Transverse colon (tissue), 4 donors: ENCODE measurements at regions not wholly inside any gene's neighbourhood (a gene's known extent, or its start where the extent isn't known, plus 50 kb on each side); places are given as distances from the start of the nearest gene placed in this dataset.

ENCODE experiments used
- DNase-seq: peaks from one replicate; pipeline ENCODE4 v3.0.0-alpha.2; 2019
- H3K27ac ChIP-seq, 4 donors: fragments of 200-600 bp; sonication (generic); 2 replicates each; pipeline ENCODE4 v1.5.1; 2016 to 2018; ENCODE audit warnings: inconsistent platforms in 4 of 4
- H3K27me3 ChIP-seq: fragments of 200-600 bp; sonication (generic); 2 replicates; pipeline ENCODE4 v1.5.1; 2017; ENCODE audit warnings: inconsistent platforms
- H3K36me3 ChIP-seq, 4 donors: fragments of 200-600 bp; sonication (generic); 2 replicates each; pipeline ENCODE4 v1.5.1; 2017 to 2019; ENCODE audit warnings: inconsistent platforms in 4 of 4
- H3K4me1 ChIP-seq, 4 donors: fragments of 200-600 bp; sonication (generic); 2 replicates each; pipeline ENCODE4 v1.5.1; 2017 to 2020; ENCODE audit warnings: inconsistent platforms in 4 of 4
- H3K4me3 ChIP-seq, 4 donors: fragments of 200-600 bp; sonication (generic); 1 replicate in 1 of 4; 2 replicates in 3 of 4; pipeline versions ENCODE4 v1.5.1 to v1.6.1; 2017 to 2019; ENCODE audit warnings: inconsistent platforms in 4 of 4
- H3K9me3 ChIP-seq, 2 donors: fragments of 200-600 bp; sonication (generic); 2 replicates each; pipeline ENCODE4 v1.5.1; 2017 to 2019; ENCODE audit warnings: inconsistent platforms in 2 of 2
- EP300 ChIP-seq: sonication (generic); formaldehyde crosslinking; IDR thresholded peaks from one replicate; pipeline ENCODE4 v1.6.1; 2017; ENCODE audit warnings: antibody characterized with exemption, low read depth
- POLR2A ChIP-seq: fragments of 450-650 bp; IDR thresholded peaks from one replicate; pipeline ENCODE4 v1.6.1; 2016; ENCODE audit warnings: antibody characterized with exemption, mild to moderate bottlenecking, moderate library complexity
- POLR2AphosphoS5 ChIP-seq, 3 donors: sonication (generic); formaldehyde crosslinking; IDR thresholded peaks; one replicate each; pipeline ENCODE4 v1.6.1; 2016; ENCODE audit warnings: antibody characterized with exemption in 3 of 3
- WGBS, 2 donors: methylation state at CpG; one replicate each; pipeline ENCODE4 v1.1.5; 2018; ENCODE audit warnings: low coverage in 1 of 2; 5-methylcytosine and 5-hydroxymethylcytosine counted together
- in situ Hi-C, 4 donors: fragments of 200-750 bp; cut with MboI; loops; one replicate each; pipeline versions ENCODE4 v1.15.0 to v1.15.1; 2017; ENCODE audit warnings: low sequenced_read_pairs in 3 of 4, low pct_ligation_motif_present in 1 of 4, low pct_unique_long_range_greater_than_20kb in 1 of 4
- intact Hi-C: fragments of 100-400 bp; cut with DNase I; formaldehyde crosslinking; loops from one replicate; pipeline ENCODE4 v1.15.1; 2023; ENCODE audit warnings: low total_unique reads
- TF ChIP-seq, protein P1 (sequence below), 5 experiments: fragments of 200-600 bp in 3 of 5; fragments of 450-650 bp in 2 of 5; sonication (generic) in 3 of 5; IDR thresholded peaks; 1 replicate in 2 of 5; 2 replicates in 3 of 5; pipeline ENCODE4 v1.5.1; 2016 to 2017; ENCODE audit warnings: antibody characterized with exemption in 5 of 5, inconsistent platforms in 3 of 5, mild to moderate bottlenecking in 2 of 5, moderate library complexity in 1 of 5

DNA sequence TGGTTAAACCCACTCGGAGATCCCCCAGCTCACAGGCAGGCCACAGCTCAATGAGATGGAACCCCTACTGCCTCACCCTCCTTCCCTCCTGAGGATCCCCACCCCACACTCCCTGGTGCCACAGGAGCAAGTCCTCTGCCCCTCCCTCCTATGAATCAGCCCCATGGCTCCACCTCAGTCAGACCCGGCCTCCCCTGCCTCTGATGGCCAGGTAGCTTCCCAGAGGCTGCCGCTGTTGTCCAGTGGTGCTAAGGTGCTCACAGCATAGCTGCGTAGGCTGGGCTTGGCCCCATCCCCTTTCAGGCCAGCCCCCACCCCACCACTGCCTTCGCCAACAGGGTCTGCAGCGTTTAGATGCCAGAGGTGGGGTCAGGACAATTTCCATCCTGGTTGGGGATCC lies 98.5 kb upstream of the IGSF21 start:
- DNase-seq, result no peak
- H3K4me1 ChIP-seq, result no peaks in the 10 kb centered on the region
- H3K9me3 ChIP-seq, result no peaks in the 10 kb centered on the region
- no peak overlapping the region for H3K4me3 ChIP-seq
- TF ChIP-seq EP300, result no peak
- no peak for TF ChIP-seq POLR2AphosphoS5 (IDR thresholded peaks at IDR 0.05)
- no peak for TF ChIP-seq POLR2A
- TF ChIP-seq, protein P1, sequence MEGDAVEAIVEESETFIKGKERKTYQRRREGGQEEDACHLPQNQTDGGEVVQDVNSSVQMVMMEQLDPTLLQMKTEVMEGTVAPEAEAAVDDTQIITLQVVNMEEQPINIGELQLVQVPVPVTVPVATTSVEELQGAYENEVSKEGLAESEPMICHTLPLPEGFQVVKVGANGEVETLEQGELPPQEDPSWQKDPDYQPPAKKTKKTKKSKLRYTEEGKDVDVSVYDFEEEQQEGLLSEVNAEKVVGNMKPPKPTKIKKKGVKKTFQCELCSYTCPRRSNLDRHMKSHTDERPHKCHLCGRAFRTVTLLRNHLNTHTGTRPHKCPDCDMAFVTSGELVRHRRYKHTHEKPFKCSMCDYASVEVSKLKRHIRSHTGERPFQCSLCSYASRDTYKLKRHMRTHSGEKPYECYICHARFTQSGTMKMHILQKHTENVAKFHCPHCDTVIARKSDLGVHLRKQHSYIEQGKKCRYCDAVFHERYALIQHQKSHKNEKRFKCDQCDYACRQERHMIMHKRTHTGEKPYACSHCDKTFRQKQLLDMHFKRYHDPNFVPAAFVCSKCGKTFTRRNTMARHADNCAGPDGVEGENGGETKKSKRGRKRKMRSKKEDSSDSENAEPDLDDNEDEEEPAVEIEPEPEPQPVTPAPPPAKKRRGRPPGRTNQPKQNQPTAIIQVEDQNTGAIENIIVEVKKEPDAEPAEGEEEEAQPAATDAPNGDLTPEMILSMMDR (IDR thresholded peaks at IDR 0.05), result no peak
- in situ Hi-C loops, result no loop called here
- H3K36me3 ChIP-seq, result no peaks in the 10 kb centered on the region
- H3K27ac ChIP-seq, result no peak overlapping the region
- WGBS, 2 donors, result 52 to 60% methylated on average over 1 to 6 of the region's 6 CpGs
- peaks cover 48% of the 10 kb centered on the region for H3K27me3 ChIP-seq
- intact Hi-C loops, result no loop called here

- TF ChIP-seq POLR2A (no peak), POLR2AphosphoS5 (IDR thresholded peaks at IDR 0.05) (no peak), EP300 (no peak)
- TF ChIP-seq, protein P1 (IDR thresholded peaks at IDR 0.05), result no peak
- 10 to 31% methylated on average over 2 to 7 of the region's 8 CpGs for WGBS, 2 donors
- Histone ChIP-seq H3K9me3 (no peaks in the 10 kb centered on the region), H3K27me3 (peaks cover 48% of the 10 kb centered on the region), H3K36me3 (no peaks in the 10 kb centered on the region), H3K27ac (no peak overlapping the region), H3K4me3 (no peak overlapping the region), H3K4me1 (no peaks in the 10 kb centered on the region)
- in situ Hi-C loops (no loop called here), intact Hi-C loops (no loop called here)
- no peak for DNase-seq
These were observed 98.1 kb upstream of the IGSF21 start for GRCh38 chr1:18009478-18009961.

GRCh38 chr1:18010408-18010807 lies 97.2 kb upstream of the IGSF21 start:
- TF ChIP-seq, protein P1 (IDR thresholded peaks at IDR 0.05), result no peak
- TF ChIP-seq EP300 (no peak), POLR2A (no peak), POLR2AphosphoS5 (IDR thresholded peaks at IDR 0.05) (no peak)
- WGBS, 2 donors, result 50 to 71% methylated on average over 2 to 4 of the region's 4 CpGs
- Histone ChIP-seq H3K4me1 (no peaks in the 10 kb centered on the region), H3K36me3 (no peaks in the 10 kb centered on the region), H3K27me3 (peaks cover 48% of the 10 kb centered on the region), H3K4me3 (no peak overlapping the region), H3K9me3 (no peaks in the 10 kb centered on the region), H3K27ac (no peak overlapping the region)
- no peak for DNase-seq
- in situ Hi-C loops (no loop called here), intact Hi-C loops (no loop called here)

- WGBS, 2 donors, result 33 to 41% methylated on average over 2 of the region's 2 CpGs
These were observed 96.7 kb upstream of the IGSF21 start for GRCh38 chr1:18010945-18011344.

More at GRCh38 chr1:18010945-18011344, 96.7 kb upstream of the IGSF21 start:
- in situ Hi-C loops, result no loop called here
- Histone ChIP-seq H3K4me1 (no peaks in the 10 kb centered on the region), H3K36me3 (no peaks in the 10 kb centered on the region), H3K27me3 (peaks cover 52% of the 10 kb centered on the region), H3K4me3 (no peak overlapping the region), H3K9me3 (no peaks in the 10 kb centered on the region), H3K27ac (no peak overlapping the region)
- TF ChIP-seq EP300 (no peak), POLR2A (no peak), POLR2AphosphoS5 (IDR thresholded peaks at IDR 0.05) (no peak)
- TF ChIP-seq, protein P1 (IDR thresholded peaks at IDR 0.05), result no peak
- DNase-seq, result no peak
- intact Hi-C loops, result no loop called here
